PFSK-1 (cell line): ENCODE measurements at regions not wholly inside any gene's neighbourhood (a gene's known extent, or its start where the extent isn't known, plus 50 kb on each side); places are given as distances from the start of the nearest gene placed in this dataset.

Source experiments
- POLR2AphosphoS5 ChIP-seq: IDR thresholded peaks from 2 replicates; pipeline ENCODE4 v1.6.1; 2012; ENCODE audit warnings: low read depth, mild to moderate bottlenecking, control low read depth, low read length, moderate library complexity
- REST ChIP-seq, 2 experiments: IDR thresholded peaks; 2 replicates each; pipeline versions ENCODE4 v1.6.1 to v1.8.0; 2011 to 2012; ENCODE audit warnings: low read depth in 2 of 2, low read length in 2 of 2, control low read depth in 1 of 2, inconsistent platforms in 1 of 2, mild to moderate bottlenecking in 1 of 2, moderate library complexity in 1 of 2; ENCODE audit not compliant: insufficient read depth in 1 of 2
- TAF1 ChIP-seq: IDR thresholded peaks from 2 replicates; pipeline ENCODE4 v1.6.1; 2012; ENCODE audit warnings: low read length, control low read depth, borderline replicate concordance; ENCODE audit not compliant: insufficient read depth

GRCh38 chr4:182042945-182043344, 200.3 kb upstream of the TENM3 start:
- TF ChIP-seq TAF1 (no peak), POLR2AphosphoS5 (no peak), REST (IDR thresholded peaks at IDR 0.05; ENCODE audit: insufficient read depth in 1 of 2, low read depth in 2 of 2, low read length in 2 of 2) (no peak)
